ENCODE measurements at regions not wholly inside any gene's neighbourhood (a gene's known extent, or its start where the extent isn't known, plus 50 kb on each side); places are given as distances from the start of the nearest gene placed in this dataset.
"Not testable (repeated sequence)": the region's sequence is repeated elsewhere in the genome, so short reads cannot be mapped to it uniquely, and the experiment has no call there.

DNA sequence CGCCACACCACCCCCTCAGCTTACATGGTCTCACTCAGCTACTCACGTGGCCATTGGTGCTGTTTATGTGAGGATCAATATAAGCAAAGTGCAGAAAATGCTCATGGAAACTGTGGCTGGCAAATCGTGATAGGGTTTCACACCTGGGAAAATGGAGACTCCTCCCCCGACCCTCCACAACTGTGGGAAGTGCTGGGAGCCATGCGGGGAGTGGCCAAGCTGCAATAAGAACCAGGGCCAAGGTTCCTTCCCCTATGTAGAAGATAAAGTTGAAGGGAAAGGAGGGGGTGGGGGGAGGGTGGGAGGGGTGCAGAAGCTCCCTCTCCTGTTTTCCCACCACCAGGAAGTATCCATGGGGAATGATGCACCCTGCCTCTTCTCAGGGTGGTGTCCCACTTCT lies 145.5 kb upstream of the MAMLD1 start:
- DNase-seq: no peak

DNA sequence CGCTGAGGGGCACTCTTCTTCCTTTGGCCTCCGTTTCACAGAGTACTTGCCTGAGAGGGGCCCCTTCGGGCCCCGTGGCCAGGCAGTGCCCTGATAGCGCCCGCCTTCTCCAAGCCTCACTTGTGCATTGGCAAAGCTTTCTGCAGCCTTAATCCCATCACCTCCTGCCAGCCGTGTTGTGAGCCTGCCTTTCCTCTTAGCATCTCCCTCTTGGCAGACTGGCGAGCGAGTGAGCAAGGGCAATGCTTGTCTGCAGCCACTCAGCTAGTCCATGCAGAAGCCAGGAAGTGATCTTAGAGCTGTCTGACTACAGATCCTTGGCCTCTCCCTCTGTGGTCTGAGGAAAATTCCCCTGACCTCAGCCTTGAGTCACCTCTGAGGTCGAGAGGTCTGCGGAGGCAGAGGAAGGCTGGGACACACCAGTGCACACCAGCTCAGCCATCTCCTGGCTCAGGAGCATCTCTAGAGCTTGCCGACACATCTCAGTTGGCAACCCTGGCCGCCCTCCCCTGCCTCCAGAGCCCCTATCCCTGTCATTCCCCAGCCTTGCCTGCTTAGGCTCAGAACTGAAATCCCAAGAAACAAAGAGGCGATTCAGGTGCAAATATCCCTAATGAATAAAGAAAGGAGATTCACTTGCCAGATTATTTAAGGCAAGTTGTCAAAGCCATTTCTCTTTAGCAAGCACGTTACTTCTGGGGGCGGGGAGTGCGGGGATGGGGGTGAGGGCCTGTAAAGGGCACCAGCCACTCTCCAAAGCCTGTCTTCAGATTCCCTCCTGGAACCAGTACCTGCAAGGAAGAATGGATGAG lies 143.5 kb upstream of the MAMLD1 start:
- DNase-seq: peak; percentile 69 to 71 (median 70)

DNA sequence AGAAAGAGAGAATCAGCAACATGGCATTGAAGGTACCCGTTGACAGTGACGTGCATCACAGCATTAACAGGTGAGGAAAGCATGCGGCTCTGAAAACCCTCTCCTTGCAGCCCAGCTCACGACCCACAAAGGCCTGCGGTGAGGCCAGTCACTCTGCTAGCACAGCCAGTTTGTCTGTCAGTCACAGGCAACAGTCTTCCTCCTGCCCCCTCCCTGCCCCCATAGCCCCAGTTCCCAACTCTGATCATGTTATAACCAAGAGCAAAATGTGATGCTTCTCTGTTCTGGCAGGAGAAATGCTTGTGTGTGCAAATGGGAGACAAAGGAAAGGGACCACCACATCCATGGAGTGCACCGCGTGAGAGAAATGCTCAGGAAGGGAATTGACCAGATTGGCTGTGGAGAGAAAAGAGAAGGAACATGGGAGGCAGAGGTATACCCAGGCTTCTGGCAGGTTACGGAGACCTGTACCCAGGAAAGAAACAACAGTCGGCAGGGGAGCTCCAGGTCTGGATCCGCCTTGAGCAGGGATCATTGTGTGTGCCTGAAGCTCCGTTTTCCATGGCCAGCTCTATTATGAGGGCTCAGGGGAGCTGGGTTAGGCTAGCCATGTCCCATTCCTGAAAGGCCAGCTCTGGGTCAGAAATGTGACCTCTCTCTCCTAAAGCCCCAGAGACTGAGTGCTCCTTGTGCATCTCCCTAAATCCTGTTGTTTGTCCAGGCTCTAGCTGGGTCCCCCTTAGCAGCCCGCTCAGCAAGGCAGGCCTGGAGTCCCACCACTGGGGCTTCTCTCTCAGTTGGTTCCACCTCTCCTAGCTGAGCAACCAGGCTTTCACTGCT lies 139.7 kb upstream of the MAMLD1 start:
- DNase-seq: no peak

DNA sequence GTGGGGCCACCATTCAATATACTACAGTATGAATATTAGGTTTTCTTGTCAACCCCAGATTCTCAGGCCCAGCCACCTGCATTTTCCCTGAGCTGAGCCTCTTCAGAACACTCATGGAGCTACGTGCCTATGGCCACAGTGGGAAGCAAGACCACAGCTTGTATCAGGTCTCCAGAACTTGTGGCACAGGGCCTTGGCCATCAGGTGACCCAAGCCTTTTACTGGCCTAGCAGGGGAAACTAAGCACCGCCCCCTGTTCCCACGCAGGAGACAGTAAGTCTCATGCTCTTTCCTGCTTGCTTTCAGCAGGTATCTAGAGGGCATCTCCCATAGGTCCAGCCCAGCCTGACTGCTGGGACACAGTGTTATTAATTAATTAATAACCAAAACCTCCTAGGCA lies 138.4 kb upstream of the MAMLD1 start:
- no peak for DNase-seq

DNA sequence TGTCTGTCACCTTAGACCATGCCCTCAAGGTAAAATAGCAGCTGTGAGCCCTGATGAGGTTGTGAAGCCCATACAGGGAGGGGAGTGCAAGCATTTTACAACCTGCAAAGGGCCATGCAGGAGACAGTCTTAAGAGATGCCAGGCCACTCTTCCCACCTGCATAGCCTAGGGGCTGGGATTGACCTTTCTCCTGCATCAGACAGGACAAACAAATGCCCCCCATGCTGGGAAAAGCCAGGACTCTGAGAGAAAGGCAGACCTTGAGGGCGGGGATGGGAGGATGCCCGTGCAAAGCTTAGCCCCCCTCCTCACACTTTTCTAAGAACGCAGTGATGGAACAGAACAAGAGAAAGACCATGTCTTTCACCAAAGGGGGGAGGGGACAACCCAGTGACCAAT lies 137.9 kb upstream of the MAMLD1 start:
- DNase-seq: no peak

DNA sequence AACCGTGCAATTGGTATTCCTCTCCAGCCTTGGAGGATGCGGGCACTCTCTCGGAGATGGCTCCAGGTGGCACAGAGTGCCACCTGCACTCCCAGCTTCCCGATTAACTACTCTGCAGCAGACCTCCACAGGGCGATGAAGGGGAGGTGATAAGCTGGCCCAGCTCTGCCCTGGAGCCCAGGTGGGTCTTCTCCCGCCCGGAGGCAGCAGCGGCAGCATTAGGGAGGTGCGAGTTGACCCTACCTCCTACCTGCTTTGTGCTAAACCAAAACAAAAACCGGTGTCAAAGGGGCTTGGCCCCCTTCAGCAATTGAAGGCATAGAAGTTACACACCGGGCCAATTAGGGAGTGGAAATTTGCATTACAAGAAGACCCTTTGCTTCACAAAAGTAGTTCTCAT lies 137.4 kb upstream of the MAMLD1 start:
- no peak for DNase-seq

DNA sequence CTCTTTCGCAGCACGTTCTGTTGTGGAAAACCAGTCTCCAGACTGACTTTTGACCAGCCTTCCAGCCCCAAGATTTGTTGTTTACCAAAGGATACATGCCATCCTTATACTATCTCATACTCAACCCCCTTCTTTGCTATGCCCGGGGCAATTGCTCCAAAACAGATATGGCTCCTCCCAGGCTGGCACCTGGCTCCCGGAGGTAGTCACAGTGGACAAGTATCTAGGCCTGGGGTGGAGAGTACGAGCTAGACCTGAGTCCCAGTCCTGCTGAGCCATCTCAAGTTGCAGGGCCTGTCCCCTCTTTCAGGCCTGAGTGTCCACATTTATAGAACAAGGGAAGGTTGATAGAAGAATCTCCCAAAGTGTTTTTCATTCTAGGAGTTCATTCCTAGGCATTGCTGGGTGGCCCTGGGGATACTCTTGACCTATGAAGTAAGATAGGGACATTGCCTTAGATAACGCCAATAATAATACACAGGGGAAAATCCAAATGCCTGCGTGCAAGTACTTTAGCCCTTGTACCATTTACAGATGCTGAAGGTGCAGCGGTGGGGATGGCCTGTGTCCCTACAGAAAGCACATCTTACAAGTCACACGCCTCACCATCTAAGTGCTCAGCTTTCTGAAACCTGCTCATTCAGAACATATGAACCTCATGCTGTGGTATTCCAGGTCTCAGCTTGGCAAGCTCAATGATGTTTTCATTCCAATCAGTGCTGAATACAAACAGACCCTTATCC lies 136.7 kb upstream of the MAMLD1 start:
- no peak for DNase-seq

DNA sequence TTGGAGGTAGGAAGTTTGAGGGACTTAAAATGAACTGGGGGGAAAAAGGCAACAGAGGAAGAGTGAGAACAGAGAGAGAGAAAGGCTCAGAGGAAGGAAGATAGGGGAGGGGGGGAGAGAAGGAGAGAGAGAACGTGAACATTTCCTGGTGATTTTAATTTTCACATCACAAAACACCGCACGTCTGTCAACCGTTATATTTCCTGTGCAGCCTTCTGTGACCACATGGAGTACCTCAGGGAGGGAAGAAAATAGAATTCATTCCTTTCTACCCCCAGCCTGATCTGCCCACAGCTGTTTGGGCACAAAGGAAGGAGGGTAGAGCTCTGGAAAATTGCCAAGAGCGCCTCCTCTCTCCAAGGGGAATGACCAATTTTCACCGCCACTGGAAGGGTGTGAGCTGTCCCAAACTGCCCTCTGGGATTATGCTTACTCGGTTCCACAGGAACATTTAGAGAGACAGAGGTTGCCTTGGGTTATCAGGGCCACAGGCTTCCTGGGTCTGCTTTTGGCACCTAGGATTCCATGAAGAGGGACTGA lies 135.7 kb upstream of the MAMLD1 start:
- DNase-seq: peak in 1 of 3 donors; percentile 19

DNA sequence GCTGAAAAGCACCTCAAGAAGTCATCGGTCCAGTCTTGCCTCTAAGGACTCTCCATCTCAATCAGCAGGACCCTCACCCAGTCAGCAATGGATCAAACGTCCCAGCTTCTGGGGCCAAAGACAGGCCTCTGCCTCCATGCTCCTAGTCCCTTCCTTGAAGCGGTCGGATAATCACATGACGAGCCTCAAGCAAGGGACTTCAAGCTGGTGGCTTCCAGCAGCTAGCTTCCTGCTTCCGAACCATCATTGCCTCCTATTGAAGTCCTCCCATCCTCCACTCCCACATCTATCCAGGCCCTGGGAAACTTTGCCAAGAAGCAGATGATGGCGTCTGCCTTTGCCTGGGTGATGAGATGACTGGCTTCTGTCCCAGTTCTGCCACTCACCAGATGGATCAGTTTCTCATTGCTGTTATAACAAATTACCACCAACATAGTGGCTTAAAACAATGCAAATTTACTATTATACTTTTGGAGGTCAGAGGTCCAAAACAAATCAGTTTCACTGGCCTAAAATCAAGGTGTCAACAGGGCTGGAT lies 135.2 kb upstream of the MAMLD1 start:
- DNase-seq: no peak

DNA sequence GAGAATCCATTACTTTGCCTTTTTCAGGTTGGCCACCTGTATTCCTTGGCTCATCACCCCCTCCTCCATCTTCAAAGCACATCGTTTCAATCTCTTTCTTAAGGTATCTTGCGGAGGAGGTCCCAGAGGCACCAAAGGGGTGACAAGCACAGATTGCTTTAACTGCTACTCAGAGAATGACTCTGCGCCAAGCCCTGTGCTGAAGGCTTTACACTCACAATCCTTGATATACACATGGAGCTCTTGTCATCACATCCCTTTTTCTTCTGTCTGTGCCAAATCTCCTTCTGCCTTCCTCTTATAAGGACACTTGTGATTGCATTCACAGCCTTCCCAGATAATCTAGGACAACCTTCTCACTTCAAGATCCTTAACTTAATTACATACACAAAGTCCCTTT lies 134.7 kb upstream of the MAMLD1 start:
- no peak for DNase-seq

DNA sequence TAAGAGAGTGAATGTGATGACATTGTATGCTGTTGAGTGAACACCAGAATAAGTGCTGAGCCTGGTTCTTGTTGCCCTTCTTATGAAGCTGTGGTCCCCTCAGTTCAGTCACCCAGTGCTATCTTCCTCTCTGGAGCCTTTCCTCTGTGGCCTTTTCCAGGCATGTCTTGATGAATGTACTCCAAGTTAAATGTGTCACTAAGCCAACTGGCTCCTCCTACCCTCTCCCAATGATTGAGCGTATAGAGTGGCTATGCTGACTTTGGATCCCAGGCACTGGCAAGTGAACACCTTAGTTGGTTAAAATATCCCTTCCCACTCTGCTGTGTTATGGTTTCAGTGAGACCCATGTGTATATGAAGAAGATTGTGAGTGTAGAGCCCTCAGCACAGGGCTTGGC lies 134.1 kb upstream of the MAMLD1 start:
- no peak for DNase-seq

DNA sequence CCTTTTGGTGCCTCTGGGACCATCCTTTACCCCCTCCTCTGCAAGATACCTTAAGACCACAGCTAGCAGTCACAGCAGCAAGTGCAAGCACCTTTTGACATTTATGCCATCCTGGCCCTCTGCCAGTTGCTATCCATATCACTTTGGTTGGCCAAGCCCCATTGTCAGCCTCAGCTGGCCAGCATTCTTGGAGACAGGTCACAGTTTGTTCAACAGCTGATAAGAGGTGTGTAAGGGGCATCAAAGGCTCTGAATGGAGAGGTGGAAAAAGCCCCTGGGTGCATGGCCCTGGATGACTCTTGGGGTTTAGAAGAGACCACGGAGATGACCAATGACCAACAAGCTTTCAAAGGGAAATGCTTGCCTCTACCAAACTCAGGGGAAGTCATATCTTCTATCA lies 133.6 kb upstream of the MAMLD1 start:
- no peak for DNase-seq

DNA sequence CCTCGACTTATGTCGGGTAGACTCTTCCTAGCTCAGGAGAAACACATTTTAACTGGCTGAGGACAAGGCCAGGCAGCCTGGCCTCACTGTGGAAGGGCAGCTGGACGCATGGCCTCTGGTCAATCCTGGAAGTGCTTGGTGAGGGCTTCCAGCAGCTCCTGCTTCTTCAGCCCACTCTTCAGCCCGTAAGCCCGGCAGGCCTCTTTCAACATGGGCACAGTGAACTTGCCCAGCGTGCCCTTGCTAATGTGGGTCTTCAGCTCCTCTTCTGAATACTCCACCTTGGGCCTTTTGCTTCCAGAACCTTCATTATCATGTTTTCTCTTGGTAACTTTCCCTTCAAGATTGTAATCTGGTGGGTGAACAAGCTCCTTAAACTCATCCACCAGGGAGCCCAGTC lies 132.2 kb upstream of the MAMLD1 start:
- not testable (repeated sequence) for DNase-seq

DNA sequence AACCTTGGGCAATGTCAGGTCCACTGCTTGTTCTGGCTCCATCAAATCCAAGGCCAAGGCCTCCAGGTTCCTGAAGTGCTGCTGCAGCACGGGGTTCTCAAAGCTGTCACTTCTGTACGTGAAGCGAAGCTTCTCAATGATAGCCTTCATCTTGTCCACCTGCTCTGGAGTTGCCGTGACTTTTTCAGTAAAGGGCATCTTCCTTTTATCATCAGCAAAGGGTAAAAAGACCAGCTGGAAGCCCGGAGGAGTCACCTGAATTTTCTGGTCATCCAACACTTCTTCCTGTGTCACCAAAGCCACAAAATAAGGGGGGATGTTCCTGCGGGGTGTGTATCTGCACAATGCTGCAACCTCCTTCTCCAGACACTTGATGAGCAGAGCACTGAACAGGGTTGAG lies 131.7 kb upstream of the MAMLD1 start:
- DNase-seq: not testable (repeated sequence)

DNA sequence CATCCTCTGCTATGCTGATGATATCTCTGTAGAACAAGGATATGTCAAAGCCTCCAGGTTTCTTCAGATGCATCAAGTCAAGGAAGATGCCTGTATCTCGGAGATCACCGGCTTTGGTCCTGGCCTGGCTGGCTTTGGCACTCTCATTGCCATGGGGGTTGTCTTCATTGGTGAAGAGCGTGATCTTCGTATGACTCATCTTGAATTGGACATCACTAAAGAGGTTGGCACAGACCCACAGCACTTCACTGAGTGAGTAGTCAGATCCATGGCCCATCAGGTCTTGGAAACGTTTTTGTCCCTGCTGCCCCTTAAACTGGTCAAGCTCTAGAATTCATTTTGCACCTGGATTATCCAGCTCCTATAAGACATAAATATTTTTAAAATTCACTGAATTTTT lies 130.9 kb upstream of the MAMLD1 start:
- DNase-seq: not testable (repeated sequence)

DNA sequence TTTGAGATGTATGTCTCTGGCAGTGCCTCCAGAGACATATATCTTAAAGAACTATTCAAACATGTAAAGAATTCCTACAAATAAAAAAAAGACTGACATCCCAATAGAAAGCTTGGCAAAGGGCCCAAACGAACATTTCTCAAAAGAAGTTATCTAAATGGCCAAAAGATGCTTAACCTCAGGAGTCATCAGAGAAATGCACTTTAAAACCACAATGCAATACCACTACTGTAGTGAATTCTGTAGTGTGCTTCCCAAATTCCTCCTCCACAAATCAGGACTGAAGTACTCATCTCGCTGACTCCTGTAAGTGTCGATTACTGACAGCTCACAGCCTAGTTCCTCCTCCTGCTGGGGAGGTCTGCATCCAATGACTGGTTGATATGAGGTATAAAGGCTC lies 129.0 kb upstream of the MAMLD1 start:
- DNase-seq: no peak

DNA sequence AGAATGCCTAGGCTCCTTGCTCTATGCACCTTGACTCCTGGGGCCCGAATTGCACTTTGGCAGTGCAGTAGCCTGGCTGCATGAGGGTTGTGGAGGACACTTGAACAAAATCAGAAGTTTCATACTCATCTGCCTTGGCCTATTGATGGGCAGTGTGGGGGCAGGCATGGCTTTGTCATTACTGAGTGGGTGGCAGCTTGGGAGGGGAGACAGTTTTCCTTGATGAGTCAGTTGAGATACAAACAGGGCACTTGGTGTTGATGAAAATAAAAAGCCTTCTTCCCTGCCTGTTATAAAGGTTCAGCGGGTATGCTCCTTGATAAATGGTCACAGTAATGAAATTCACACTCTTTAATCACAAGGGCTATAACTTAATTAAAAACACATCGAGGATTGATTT lies 126.8 kb upstream of the MAMLD1 start:
- DNase-seq: peak; percentile 56 to 58 (median 58)

DNA sequence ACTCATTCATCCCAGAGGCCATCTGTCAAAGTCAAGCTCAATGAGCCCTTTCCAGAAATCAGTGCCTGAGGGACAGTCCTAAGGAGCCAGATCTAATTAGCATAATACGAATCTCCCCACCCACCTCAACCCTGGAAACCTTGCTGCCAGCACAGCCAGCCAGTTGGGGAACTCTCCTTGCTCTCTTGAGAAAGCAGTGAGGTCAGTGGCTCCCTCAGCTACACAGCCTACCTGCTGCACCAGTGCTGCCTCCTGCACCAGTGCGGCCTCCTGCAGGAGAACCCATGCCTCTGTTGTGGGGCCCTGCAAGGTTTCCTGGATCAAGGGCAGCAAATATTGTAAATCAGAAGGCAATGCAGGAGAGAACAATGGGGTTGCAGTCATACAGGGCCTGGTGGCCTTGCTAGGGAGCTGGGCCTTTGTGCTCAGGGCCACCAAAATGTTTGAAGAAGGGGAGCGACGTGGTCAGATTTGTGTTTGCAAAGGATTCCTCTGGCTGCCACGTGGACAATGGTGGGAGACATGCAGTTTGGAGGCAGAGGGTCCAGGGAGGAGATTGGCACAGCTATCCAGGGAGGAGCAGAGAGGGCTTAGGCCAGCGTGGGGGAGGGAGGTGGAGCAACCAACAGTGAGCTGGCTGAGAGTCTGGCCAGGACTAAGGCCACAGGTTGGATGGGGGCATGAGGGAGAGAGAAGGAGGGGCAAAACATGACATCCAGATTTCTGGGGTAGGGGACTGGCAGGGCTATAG lies 124.3 kb upstream of the MAMLD1 start:
- DNase-seq: peak; percentile 38 to 62 (median 53)

DNA sequence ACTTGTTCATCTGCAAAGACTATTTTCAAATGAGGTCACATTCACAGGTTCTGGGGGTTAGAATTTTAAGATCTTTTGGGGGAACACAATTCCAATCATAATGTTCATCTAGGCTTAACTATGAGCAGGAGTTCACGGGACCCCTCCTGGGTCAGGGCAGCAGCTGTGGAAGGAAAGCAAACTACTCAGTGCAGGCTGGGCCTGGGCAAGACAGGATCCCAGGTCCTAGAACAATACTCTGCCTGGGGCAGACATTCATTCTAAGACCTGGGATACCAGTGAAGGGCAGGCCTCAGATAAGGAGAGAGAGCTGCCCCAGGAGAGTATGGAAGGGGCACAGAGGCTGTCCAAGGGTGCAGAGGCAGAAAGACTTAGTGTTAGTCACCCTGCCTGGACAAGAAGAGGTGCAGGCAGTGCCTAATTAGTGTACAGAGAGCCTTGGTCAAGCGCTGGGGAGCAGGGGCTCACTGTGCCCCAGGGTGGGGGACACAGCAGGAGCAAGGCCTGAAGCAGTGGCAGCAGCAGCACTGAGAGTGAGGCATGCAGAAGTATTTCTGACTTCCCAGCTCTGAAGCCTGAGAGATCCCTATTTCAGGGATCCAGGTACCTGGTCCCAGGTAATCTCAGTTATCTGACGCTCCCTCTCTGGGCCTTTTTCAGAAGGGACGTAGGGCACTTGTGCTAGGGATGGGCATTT lies 123.0 kb upstream of the MAMLD1 start:
- no peak for DNase-seq

DNA sequence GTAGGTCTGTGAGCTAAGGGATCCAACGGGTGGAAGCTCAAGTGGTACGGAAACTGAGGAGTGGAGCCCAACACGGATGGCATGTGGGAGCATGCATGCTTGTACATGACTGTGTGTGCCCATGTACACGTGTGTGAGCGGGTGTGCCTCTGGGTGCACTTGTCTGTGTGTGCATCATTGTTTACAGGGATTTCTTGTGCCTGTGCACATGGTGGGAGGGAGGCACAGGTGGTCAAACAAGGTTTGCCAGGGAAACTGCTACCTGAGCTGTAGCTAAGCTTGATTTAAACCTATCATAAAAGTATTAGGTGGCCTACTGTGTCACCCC lies 122.5 kb upstream of the MAMLD1 start:
- DNase-seq: no peak

DNA sequence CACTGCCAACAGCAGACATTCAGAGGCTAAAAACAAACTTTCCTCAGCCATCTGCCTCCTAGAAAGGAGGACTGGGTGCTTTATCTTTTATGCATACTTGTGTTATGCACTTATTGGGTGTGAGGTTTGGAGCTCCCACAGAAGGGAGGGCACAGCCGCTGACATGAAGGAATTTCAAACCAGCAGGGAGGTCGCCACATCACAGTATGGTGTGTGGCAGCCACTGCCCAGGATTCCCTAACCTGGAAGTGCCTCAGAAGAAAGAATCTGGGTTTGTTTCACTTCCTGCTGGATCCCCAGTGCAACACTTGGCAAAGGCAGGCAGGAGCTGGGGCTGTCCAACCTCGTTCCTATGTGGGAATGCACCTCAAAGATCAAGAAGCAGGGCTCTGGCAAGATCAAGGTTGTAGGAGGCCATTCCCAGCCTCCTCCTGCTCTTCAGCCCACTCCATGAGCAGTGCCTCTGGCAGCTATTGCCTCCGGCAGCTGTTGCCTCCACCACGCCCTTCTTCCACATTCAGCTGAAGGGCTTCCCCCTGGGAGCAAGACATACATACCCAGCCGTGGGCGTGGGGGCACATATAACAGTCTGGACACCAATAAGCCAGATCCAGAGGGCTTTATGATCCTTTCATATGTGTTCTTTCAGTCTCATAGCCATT lies 109.0 kb upstream of the MAMLD1 start:
- DNase-seq: no peak

All from suppressor macrophage treated with lipopolysaccharide for 1 hour (primary cell).